ENCODE measurements at regions not wholly inside any gene's neighbourhood (a gene's known extent, or its start where the extent isn't known, plus 50 kb on each side); places are given as distances from the start of the nearest gene placed in this dataset.

GRCh38 chr15:39192351-39192750 is 388.5 kb upstream of the THBS1 start:
- H3K36me3 ChIP-seq (ENCODE audit: control insufficient read depth, insufficient read depth, low read length): no peaks in the 10 kb centered on the region
- no peak for DNase-seq (ENCODE audit: low read depth, low spot score)
- POLR2A ChIA-PET: no interaction called here
- H3K27ac ChIP-seq (ENCODE audit: low read length): no peak overlapping the region
- in situ Hi-C loops (cut with HindIII; ENCODE audit: low pct_unique_long_range_greater_than_20kb, low sequenced_read_pairs) (no loop called here), intact Hi-C loops (cut with micrococcal nuclease; ENCODE audit: unreplicated experiment) (no loop called here)
- H3K4me3 ChIP-seq (ENCODE audit: low read depth in 2 of 2, low read length in 2 of 2): no peak overlapping the region
- no peaks in the 10 kb centered on the region for H3K9me3 ChIP-seq (ENCODE audit: control insufficient read depth, insufficient read depth, low read depth, low read length)
- no peaks in the 10 kb centered on the region; the same call in 1 of the 2 replicates for H3K4me1 ChIP-seq (ENCODE audit: control insufficient read depth, insufficient read depth, low read length)
- no peaks in the 10 kb centered on the region for H3K27me3 ChIP-seq (ENCODE audit: control insufficient read depth, insufficient read depth, low read length)
- TF ChIP-seq SIN3A (IDR thresholded peaks at IDR 0.05; ENCODE audit: borderline replicate concordance, insufficient read depth, low read depth, low read length): no peak
- TF ChIP-seq POLR2AphosphoS5 (IDR thresholded peaks at IDR 0.05; ENCODE audit: low read depth, low read length): no peak
- no peak for TF ChIP-seq TCF7L2 (IDR thresholded peaks at IDR 0.05; ENCODE audit: low read depth, low read length)
- TF ChIP-seq, protein P1, sequence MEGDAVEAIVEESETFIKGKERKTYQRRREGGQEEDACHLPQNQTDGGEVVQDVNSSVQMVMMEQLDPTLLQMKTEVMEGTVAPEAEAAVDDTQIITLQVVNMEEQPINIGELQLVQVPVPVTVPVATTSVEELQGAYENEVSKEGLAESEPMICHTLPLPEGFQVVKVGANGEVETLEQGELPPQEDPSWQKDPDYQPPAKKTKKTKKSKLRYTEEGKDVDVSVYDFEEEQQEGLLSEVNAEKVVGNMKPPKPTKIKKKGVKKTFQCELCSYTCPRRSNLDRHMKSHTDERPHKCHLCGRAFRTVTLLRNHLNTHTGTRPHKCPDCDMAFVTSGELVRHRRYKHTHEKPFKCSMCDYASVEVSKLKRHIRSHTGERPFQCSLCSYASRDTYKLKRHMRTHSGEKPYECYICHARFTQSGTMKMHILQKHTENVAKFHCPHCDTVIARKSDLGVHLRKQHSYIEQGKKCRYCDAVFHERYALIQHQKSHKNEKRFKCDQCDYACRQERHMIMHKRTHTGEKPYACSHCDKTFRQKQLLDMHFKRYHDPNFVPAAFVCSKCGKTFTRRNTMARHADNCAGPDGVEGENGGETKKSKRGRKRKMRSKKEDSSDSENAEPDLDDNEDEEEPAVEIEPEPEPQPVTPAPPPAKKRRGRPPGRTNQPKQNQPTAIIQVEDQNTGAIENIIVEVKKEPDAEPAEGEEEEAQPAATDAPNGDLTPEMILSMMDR (IDR thresholded peaks at IDR 0.05): no peak
- TF ChIP-seq, protein P2, sequence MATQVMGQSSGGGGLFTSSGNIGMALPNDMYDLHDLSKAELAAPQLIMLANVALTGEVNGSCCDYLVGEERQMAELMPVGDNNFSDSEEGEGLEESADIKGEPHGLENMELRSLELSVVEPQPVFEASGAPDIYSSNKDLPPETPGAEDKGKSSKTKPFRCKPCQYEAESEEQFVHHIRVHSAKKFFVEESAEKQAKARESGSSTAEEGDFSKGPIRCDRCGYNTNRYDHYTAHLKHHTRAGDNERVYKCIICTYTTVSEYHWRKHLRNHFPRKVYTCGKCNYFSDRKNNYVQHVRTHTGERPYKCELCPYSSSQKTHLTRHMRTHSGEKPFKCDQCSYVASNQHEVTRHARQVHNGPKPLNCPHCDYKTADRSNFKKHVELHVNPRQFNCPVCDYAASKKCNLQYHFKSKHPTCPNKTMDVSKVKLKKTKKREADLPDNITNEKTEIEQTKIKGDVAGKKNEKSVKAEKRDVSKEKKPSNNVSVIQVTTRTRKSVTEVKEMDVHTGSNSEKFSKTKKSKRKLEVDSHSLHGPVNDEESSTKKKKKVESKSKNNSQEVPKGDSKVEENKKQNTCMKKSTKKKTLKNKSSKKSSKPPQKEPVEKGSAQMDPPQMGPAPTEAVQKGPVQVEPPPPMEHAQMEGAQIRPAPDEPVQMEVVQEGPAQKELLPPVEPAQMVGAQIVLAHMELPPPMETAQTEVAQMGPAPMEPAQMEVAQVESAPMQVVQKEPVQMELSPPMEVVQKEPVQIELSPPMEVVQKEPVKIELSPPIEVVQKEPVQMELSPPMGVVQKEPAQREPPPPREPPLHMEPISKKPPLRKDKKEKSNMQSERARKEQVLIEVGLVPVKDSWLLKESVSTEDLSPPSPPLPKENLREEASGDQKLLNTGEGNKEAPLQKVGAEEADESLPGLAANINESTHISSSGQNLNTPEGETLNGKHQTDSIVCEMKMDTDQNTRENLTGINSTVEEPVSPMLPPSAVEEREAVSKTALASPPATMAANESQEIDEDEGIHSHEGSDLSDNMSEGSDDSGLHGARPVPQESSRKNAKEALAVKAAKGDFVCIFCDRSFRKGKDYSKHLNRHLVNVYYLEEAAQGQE (IDR thresholded peaks at IDR 0.05; ENCODE audit: insufficient read depth in 1 of 2, low read depth in 2 of 2, low read length in 1 of 2): no peak
- no TSS peak for BruUV-seq (replicated peaks)
- no peak for ATAC-seq
- CTCF ChIA-PET: no interaction called here

DNA sequence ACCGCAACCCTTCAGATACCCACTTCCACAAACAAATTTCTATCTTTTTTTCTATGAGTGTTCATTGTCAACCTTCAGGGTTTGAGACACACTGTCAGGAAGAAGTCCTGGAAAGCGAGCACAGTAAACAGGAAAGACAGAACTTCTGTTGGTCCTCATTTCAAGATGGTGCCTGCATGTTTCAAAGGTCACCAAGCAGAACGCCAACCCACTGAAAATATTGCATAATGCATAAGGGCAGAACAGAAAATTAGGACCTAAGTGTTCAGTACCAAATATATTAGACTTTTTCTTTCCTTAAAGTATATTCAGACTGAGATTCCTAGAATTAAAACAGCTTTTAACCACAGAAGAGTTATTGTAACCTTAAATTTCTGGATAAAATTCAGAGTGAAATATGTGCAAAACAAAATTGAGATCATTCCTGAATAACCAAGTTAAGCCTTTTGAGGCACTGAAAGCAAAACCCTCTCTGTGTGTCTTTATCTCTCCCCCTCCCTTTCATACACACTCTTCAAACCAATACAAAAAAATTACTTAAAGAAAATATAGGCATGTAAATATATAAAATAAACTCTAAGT is 387.8 kb upstream of the THBS1 start:
- Histone ChIP-seq H3K36me3 (ENCODE audit: control insufficient read depth, insufficient read depth, low read length) (no peaks in the 10 kb centered on the region), H3K4me3 (ENCODE audit: low read depth in 2 of 2, low read length in 2 of 2) (no peak overlapping the region), H3K4me1 (ENCODE audit: control insufficient read depth, insufficient read depth, low read length) (no peaks in the 10 kb centered on the region; the same call in 1 of the 2 replicates), H3K27ac (ENCODE audit: low read length) (no peak overlapping the region), H3K9me3 (ENCODE audit: control insufficient read depth, insufficient read depth, low read depth, low read length) (no peaks in the 10 kb centered on the region), H3K27me3 (ENCODE audit: control insufficient read depth, insufficient read depth, low read length) (no peaks in the 10 kb centered on the region)
- intact Hi-C loops (cut with micrococcal nuclease; ENCODE audit: unreplicated experiment): no loop called here
- CTCF ChIA-PET: no interaction called here
- in situ Hi-C loops (cut with HindIII; ENCODE audit: low pct_unique_long_range_greater_than_20kb, low sequenced_read_pairs): no loop called here
- no TSS peak for BruUV-seq (replicated peaks)
- DNase-seq (ENCODE audit: low read depth, low spot score): no peak
- POLR2A ChIA-PET: no interaction called here
- TF ChIP-seq, protein P2 (IDR thresholded peaks at IDR 0.05; ENCODE audit: insufficient read depth in 1 of 2, low read depth in 2 of 2, low read length in 1 of 2): no peak
- TF ChIP-seq POLR2AphosphoS5 (IDR thresholded peaks at IDR 0.05; ENCODE audit: low read depth, low read length) (no peak), TCF7L2 (IDR thresholded peaks at IDR 0.05; ENCODE audit: low read depth, low read length) (no peak), SIN3A (IDR thresholded peaks at IDR 0.05; ENCODE audit: borderline replicate concordance, insufficient read depth, low read depth, low read length) (no peak)
- TF ChIP-seq, protein P1 (IDR thresholded peaks at IDR 0.05): no peak
- ATAC-seq: no peak

Measured in Panc1 (cell line).